ENCODE measurements at regions not wholly inside any gene's neighbourhood (a gene's known extent, or its start where the extent isn't known, plus 50 kb on each side); places are given as distances from the start of the nearest gene placed in this dataset.
A peak's percentile ranks its signal among the peaks of the same experiment; 100 is the strongest.

DNA sequence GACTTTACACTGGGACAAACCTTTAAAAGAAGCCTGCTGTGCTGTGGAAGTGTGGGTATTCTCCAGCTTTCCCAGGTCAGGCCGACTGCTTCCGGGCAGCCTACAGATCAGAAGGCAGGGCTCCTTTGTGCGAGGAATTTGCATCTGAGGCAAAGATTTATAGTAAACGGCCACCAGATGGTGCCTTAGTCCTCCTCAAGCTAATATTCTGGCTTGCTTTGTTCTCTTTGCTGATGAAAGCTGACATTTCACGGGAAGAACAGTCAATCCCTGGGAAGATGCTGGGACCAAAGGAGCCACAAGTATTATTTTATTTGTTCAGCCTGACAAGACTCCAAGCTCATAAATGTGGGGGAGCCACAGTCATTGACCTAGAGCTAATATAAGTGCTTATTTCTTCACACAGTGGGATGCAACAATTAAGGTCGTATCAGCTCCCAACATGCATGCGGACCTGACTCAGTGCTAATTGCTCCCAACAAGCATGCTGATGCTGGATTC is 120.7 kb upstream of the TRIM2 start:
- peak; percentile 52 for DNase-seq (ENCODE audit: low read depth)
- H3K4me3 ChIP-seq (ENCODE audit: low read depth, low read length) = no peak overlapping the region

DNA sequence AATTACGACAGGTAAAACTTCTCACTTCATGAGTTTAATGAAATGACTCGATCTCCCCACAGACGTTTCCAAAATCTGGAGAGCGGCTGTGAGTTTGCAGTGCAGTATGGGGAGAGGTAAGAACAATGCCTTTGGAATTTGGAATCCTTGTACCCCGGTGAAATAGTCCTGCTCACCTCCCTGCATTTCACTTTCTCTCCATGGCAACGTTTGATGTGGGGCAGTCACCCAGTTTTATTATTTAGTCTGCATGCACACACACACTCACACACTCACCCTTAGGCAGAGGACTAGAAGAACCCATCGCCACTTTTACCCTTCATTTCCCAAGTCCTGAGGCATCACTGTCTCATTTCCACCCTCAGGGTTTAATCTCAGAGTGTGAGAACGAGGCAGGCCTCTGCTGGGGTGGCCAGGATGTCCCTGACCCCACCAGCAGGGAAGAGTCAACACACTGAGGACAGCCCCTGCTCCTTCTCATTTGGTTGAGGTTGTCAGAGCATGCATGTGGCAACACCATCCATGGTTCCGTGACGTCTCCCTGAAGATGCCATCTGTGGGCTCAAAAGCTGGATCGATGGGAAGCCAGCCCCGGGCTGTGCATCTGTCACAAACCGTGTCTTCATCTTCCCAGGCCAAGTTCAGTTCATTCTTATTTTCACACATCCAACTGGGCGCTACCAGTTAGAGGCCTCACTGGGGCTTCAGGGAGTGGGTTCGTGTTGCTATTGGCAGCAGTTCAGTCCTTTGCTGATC is 119.8 kb upstream of the TRIM2 start:
- DNase-seq (ENCODE audit: low read depth) = no peak

More for the DNA sequence above, 120.7 kb upstream of the TRIM2 start:
- TF ChIP-seq, protein P1, sequence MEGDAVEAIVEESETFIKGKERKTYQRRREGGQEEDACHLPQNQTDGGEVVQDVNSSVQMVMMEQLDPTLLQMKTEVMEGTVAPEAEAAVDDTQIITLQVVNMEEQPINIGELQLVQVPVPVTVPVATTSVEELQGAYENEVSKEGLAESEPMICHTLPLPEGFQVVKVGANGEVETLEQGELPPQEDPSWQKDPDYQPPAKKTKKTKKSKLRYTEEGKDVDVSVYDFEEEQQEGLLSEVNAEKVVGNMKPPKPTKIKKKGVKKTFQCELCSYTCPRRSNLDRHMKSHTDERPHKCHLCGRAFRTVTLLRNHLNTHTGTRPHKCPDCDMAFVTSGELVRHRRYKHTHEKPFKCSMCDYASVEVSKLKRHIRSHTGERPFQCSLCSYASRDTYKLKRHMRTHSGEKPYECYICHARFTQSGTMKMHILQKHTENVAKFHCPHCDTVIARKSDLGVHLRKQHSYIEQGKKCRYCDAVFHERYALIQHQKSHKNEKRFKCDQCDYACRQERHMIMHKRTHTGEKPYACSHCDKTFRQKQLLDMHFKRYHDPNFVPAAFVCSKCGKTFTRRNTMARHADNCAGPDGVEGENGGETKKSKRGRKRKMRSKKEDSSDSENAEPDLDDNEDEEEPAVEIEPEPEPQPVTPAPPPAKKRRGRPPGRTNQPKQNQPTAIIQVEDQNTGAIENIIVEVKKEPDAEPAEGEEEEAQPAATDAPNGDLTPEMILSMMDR (conservative IDR thresholded peaks at IDR 0.05; ENCODE audit: low read depth, low read length) = peak; percentile 74

DNA sequence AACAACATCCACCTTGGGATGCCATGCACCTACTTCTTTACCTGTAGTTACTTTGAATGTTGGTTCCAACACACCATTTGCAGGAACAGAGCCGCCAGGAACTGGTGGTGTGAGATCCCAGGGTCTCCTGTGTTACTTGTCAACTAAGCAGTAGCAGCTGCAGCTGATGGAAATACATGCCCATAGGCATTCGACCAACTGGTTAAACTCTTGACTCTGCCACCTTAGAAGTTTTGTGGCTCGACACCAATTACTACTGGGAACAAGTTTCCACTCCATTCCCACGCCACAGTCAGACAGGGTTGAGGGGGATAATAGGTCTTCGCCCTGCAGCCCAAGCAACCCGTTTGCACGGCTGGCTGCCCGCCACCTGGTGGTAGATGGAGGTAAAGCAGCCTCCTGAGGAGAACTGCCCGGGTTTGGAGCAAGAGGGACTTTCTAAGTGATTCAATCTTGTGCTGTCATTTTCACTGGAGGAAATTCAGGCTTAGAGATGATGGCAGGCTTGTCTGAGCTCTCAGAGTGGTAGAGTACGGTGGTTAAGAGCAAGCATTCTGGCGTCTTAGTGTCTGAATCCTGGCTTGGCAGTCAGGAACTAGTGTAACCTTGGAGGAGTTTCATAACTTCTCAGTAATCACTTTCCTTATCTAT is 119.1 kb upstream of the TRIM2 start:
- H3K4me3 ChIP-seq (ENCODE audit: low read depth, low read length) = no peak overlapping the region
- DNase-seq (ENCODE audit: low read depth) = no peak
- TF ChIP-seq, protein P1 (conservative IDR thresholded peaks at IDR 0.05; ENCODE audit: low read depth, low read length) = peak; percentile 96

More for the DNA sequence above, 119.8 kb upstream of the TRIM2 start:
- H3K4me3 ChIP-seq (ENCODE audit: low read depth, low read length) = no peak overlapping the region
- TF ChIP-seq, protein P1 (conservative IDR thresholded peaks at IDR 0.05; ENCODE audit: low read depth, low read length) = no peak

DNA sequence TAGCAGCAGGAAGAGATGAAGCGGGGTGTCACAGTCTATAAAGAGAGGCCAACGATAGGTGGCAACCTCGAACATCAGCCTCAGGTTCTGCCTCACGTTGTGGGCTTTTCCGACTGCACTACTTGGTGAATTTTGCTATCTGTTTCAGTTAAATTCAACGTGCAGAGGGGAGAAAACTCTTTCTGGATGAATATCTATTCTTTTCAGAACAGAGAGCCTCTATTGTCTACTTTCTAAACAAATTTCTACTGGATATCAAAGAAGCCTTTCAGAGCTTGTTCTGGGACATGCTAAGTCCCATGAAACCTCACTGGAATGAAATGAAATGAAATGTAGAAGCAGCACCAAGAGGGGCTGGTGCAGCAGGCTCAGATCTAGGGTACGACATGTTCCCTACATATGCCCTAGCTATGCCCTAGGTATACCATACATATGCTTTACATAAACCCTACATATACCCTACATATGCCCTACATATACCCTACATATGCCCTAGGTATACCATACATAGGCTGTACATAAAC is 116.5 kb upstream of the TRIM2 start:
- DNase-seq (ENCODE audit: low read depth) = no peak
- TF ChIP-seq, protein P1 (conservative IDR thresholded peaks at IDR 0.05; ENCODE audit: low read depth, low read length) = no peak
- H3K4me3 ChIP-seq (ENCODE audit: low read depth, low read length) = no peak overlapping the region

DNA sequence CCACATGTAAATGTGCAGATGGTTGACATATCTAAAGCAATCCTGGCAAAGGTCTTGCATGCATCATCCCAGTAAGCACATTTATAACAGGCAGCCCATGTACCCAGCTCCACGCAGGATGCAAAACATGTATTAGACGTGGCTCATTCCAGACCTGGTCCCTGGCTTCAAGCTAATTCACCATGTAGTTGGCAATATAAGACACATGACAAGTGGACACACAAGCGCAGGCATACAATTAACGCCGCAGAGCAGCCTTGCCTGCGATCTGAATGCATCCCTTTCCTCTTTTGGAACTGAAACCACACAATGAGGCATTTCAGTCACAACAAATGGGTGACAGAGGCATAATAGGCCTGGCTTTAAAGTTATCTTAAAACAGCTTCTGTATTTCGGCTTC is 114.5 kb upstream of the TRIM2 start:
- TF ChIP-seq, protein P1 (conservative IDR thresholded peaks at IDR 0.05; ENCODE audit: low read depth, low read length) = no peak
- H3K4me3 ChIP-seq (ENCODE audit: low read depth, low read length) = no peak overlapping the region
- no peak for DNase-seq (ENCODE audit: low read depth)

DNA sequence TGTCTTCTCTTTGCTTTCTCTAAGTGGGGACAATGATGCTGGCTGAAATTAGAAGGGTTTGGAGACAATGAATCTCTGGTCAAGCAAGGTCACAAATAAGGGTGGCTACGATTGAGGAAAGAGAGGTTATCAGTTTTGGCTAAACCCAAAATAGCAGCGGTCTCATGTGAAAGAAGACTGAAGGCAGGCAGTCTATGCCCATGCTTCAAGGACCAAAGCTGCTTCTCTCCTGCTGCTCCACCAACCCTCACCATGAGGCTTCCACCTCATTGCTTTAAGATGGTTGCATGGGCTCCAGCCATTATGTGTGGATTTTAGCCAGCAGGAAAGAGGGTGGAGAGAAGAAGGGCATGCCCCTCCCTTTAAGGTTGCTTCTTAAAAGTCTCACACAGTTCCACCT is 114.1 kb upstream of the TRIM2 start:
- H3K4me3 ChIP-seq (ENCODE audit: low read depth, low read length) = no peak overlapping the region
- TF ChIP-seq, protein P1 (conservative IDR thresholded peaks at IDR 0.05; ENCODE audit: low read depth, low read length) = no peak
- no peak for DNase-seq (ENCODE audit: low read depth)

Data from epithelial cell of proximal tubule (primary cell).